ENCODE measurements at regions not wholly inside any gene's neighbourhood (a gene's known extent, or its start where the extent isn't known, plus 50 kb on each side); places are given as distances from the start of the nearest gene placed in this dataset.
"Not testable (repeated sequence)": the region's sequence is repeated elsewhere in the genome, so short reads cannot be mapped to it uniquely, and the experiment has no call there.

GRCh38 chr1:21380147-21380546, 59.8 kb upstream of the NBPF3 start:
- not testable (repeated sequence) for H3K36me3 ChIP-seq (ENCODE audit: control insufficient read depth in 4 of 4, insufficient read depth in 3 of 4, low read depth in 1 of 4, low read length in 3 of 4); H3K4me3 ChIP-seq (ENCODE audit: low read depth in 1 of 3, low read length in 3 of 3); H3K9ac ChIP-seq (ENCODE audit: low read depth in 1 of 2, low read length in 2 of 2); DNase-seq (ENCODE audit: low spot score); H3K27ac ChIP-seq (ENCODE audit: low read depth in 1 of 2, low read length in 2 of 2); H3K27me3 ChIP-seq (ENCODE audit: control insufficient read depth in 4 of 4, insufficient read depth in 4 of 4, low read length in 3 of 4); H3K9me3 ChIP-seq (ENCODE audit: control insufficient read depth in 4 of 4, low read length in 3 of 4); H3K4me1 ChIP-seq (ENCODE audit: control insufficient read depth in 4 of 4, insufficient read depth in 4 of 4, low read length in 3 of 4)
- 70% methylated on average over 7 of the region's 7 CpGs for WGBS

GRCh38 chr1:21379571-21379970, 60.4 kb upstream of the NBPF3 start:
- DNase-seq (ENCODE audit: low spot score): no peak
- Histone ChIP-seq H3K4me1 (ENCODE audit: control insufficient read depth in 4 of 4, insufficient read depth in 4 of 4, low read length in 3 of 4) (no peaks in the 10 kb centered on the region), H3K9me3 (ENCODE audit: control insufficient read depth in 4 of 4, low read length in 3 of 4) (peaks cover 0 to 4% (median under 1%) of the 10 kb centered on the region in 4 donors), H3K4me3 (ENCODE audit: low read depth in 1 of 3, low read length in 3 of 3) (no peak overlapping the region), H3K9ac (ENCODE audit: low read depth in 1 of 2, low read length in 2 of 2) (no peak overlapping the region), H3K27ac (ENCODE audit: low read depth in 1 of 2, low read length in 2 of 2) (no peak overlapping the region), H3K36me3 (ENCODE audit: control insufficient read depth in 4 of 4, insufficient read depth in 3 of 4, low read depth in 1 of 4, low read length in 3 of 4) (no peaks in the 10 kb centered on the region), H3K27me3 (ENCODE audit: control insufficient read depth in 4 of 4, insufficient read depth in 4 of 4, low read length in 3 of 4) (no peaks in the 10 kb centered on the region)
- no peak for TF ChIP-seq ZBTB33 (IDR thresholded peaks at IDR 0.05)
- TF ChIP-seq JUND (IDR thresholded peaks at IDR 0.05): no peak
- no peak for TF ChIP-seq NR2F2 (IDR thresholded peaks at IDR 0.05)
- TF ChIP-seq ATF3 (IDR thresholded peaks at IDR 0.05): no peak
- TF ChIP-seq TAF1 (conservative IDR thresholded peaks at IDR 0.05): no peak
- no peak for TF ChIP-seq REST (IDR thresholded peaks at IDR 0.05)
- no peak for TF ChIP-seq RXRA (IDR thresholded peaks at IDR 0.05)
- TF ChIP-seq FOXA2 (IDR thresholded peaks at IDR 0.05): no peak
- TF ChIP-seq MAX (IDR thresholded peaks at IDR 0.05): no peak
- no peak for TF ChIP-seq FOXA1 (IDR thresholded peaks at IDR 0.05)
- no peak for TF ChIP-seq CTCF (IDR thresholded peaks at IDR 0.05; ENCODE audit: low read depth, low read length, missing input control)
- TF ChIP-seq EGR1 (IDR thresholded peaks at IDR 0.05; ENCODE audit: low read depth in 2 of 2): no peak

All from liver (tissue), 8 donors.